Mononuclear cell (primary cell): ENCODE measurements at regions not wholly inside any gene's neighbourhood (a gene's known extent, or its start where the extent isn't known, plus 50 kb on each side); places are given as distances from the start of the nearest gene placed in this dataset.

Experiments used
- H3K27me3 ChIP-seq: 2 replicates; pipeline ENCODE4 v1.6.0; 2011; ENCODE audit warnings: low read length, control low read depth; ENCODE audit not compliant: insufficient read depth
- H3K4me1 ChIP-seq: 2 replicates; pipeline ENCODE4 v1.5.1; 2011; ENCODE audit warnings: mild to moderate bottlenecking, low read length, control low read depth; ENCODE audit not compliant: insufficient read depth
- H3K4me3 ChIP-seq: 2 replicates; pipeline ENCODE4 v1.5.1; 2011; ENCODE audit warnings: mild to moderate bottlenecking, low read length, moderate library complexity
- H3K9me3 ChIP-seq: 2 replicates; pipeline ENCODE4 v1.5.1; 2011; ENCODE audit warnings: low read depth, mild to moderate bottlenecking, control low read depth, low read length

GRCh38 chr13:29943686-29944085 is 93.3 kb upstream of the UBL3 start:
- peaks cover 7% of the 10 kb centered on the region for H3K4me1 ChIP-seq
- no peaks in the 10 kb centered on the region for H3K9me3 ChIP-seq
- H3K27me3 ChIP-seq, result no peaks in the 10 kb centered on the region

GRCh38 chr13:29943273-29943672 is 92.9 kb upstream of the UBL3 start:
- Histone ChIP-seq H3K9me3 (no peaks in the 10 kb centered on the region), H3K4me1 (peaks cover 9% of the 10 kb centered on the region), H3K4me3 (no peak overlapping the region), H3K27me3 (no peaks in the 10 kb centered on the region)

More at GRCh38 chr13:29943686-29944085, 93.3 kb upstream of the UBL3 start:
- H3K4me3 ChIP-seq, result no peak overlapping the region

DNA sequence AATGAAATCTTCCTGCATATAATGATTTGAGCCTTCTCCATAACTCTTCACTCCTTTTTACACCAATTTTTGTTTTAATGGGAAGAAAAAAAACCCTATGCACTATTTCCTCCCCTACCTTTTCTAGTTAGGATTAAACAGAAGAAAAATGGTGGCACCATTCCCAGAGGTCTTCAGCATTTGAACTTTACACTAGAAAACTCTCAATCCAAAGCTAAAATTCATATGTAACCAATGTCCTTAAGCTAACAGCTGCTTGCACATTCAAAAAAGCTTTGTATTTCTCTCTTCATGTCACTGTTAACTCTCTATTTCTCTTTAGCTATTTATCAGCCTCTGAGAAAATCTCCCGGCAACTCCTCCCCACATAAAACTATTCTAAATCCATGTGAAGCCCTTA is 90.3 kb upstream of the UBL3 start:
- H3K9me3 ChIP-seq, result no peaks in the 10 kb centered on the region
- peaks cover 32% of the 10 kb centered on the region for H3K4me1 ChIP-seq
- no peak overlapping the region for H3K4me3 ChIP-seq
- no peaks in the 10 kb centered on the region for H3K27me3 ChIP-seq

DNA sequence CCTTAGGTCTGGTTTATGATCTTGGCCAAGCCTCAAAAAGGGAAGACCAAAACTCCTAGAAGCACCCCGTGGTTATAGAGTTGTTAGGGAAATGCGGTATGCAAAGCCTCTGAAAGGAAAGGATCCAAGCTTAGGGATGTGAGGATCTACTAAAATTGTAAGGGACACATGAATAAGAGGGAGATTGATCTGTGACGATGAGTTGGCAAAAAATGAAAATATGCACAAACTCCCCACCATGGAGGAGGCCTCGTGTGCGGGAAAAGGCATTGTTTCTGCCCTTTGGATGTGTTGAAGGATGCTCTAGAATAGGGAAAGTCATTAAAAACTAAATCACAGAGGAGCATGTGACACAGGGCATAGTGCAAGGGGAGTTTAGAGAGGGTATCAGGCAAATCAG is 88.7 kb upstream of the UBL3 start:
- H3K4me3 ChIP-seq, result no peak overlapping the region
- H3K27me3 ChIP-seq, result no peaks in the 10 kb centered on the region
- H3K9me3 ChIP-seq, result no peaks in the 10 kb centered on the region
- H3K4me1 ChIP-seq, result peaks cover 45% of the 10 kb centered on the region

DNA sequence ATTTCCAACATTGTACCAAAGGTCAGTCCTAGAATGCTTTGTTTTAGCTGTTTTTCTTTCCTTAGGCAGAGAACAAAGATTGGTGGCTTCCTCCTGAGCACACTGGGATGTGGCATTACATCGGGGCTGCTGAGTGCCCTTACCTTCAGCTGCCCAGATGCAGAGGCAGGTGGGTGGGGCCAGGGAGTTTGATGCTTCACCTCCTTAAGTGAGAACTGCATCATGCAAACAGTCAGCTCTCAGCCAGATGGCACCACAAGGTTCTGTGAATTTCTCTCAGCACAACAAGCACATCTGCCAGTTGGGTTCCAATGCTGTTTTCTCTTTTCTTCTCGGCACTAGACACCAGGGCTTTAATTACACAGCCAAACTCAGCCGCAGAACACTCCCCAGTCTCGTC is 87.4 kb upstream of the UBL3 start:
- peaks cover 39% of the 10 kb centered on the region for H3K4me1 ChIP-seq

GRCh38 chr13:29937379-29937778 is 87.0 kb upstream of the UBL3 start:
- Histone ChIP-seq H3K4me3 (no peak overlapping the region), H3K9me3 (no peaks in the 10 kb centered on the region), H3K4me1 (peaks cover 39% of the 10 kb centered on the region), H3K27me3 (no peaks in the 10 kb centered on the region)

More for the DNA sequence above, 87.4 kb upstream of the UBL3 start:
- Histone ChIP-seq H3K4me3 (no peak overlapping the region), H3K27me3 (no peaks in the 10 kb centered on the region), H3K9me3 (no peaks in the 10 kb centered on the region)

- Histone ChIP-seq H3K4me1 (peaks cover 39% of the 10 kb centered on the region), H3K27me3 (no peaks in the 10 kb centered on the region), H3K4me3 (no peak overlapping the region), H3K9me3 (no peaks in the 10 kb centered on the region)
These were observed 86.5 kb upstream of the UBL3 start for GRCh38 chr13:29936956-29937355.

DNA sequence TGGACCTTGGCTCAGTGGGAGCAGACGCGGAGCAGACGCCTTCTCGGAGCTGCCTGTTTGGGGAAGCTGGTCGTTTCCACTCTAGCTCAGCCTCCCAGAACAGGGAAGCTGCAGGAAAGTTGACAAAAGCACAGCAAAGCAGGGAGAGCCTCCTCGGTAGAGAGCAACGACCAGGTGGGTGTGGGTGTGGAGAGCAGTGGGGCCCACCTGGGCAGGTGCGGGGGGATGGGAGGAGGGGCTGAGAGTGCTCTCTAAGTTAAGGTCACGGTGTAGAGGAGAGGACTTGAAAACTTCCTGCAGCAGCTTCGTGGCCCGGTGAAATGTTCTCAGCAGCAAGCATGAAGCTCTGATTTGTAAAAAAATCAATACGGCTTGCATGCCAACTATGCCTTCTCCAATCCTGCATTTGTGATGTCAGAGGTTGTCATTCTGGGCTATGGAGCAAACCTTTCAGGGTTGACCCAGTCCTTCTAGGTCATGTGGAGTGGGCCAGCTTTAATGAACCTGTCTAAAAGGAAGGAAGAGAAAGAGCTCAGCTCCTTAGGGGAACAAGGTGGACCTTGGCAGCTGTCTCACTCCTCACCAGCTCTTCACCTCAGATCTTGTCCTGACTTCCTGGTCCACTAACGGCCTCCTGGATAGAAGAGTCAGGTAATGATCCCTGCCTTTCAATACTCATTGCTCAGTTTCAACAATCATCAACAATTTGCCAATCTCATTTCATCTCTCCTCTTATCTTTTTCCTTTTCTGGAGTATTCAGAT is 85.8 kb upstream of the UBL3 start:
- H3K9me3 ChIP-seq, result no peaks in the 10 kb centered on the region
- no peaks in the 10 kb centered on the region for H3K27me3 ChIP-seq
- peak overlapping the region; percentile 12 for H3K4me3 ChIP-seq
- H3K4me1 ChIP-seq, result peaks cover 39% of the 10 kb centered on the region

GRCh38 chr13:29935309-29935981 is 85.0 kb upstream of the UBL3 start:
- Histone ChIP-seq H3K27me3 (no peaks in the 10 kb centered on the region), H3K4me3 (peak overlapping the region; percentile 12), H3K4me1 (peaks cover 39% of the 10 kb centered on the region), H3K9me3 (no peaks in the 10 kb centered on the region)

DNA sequence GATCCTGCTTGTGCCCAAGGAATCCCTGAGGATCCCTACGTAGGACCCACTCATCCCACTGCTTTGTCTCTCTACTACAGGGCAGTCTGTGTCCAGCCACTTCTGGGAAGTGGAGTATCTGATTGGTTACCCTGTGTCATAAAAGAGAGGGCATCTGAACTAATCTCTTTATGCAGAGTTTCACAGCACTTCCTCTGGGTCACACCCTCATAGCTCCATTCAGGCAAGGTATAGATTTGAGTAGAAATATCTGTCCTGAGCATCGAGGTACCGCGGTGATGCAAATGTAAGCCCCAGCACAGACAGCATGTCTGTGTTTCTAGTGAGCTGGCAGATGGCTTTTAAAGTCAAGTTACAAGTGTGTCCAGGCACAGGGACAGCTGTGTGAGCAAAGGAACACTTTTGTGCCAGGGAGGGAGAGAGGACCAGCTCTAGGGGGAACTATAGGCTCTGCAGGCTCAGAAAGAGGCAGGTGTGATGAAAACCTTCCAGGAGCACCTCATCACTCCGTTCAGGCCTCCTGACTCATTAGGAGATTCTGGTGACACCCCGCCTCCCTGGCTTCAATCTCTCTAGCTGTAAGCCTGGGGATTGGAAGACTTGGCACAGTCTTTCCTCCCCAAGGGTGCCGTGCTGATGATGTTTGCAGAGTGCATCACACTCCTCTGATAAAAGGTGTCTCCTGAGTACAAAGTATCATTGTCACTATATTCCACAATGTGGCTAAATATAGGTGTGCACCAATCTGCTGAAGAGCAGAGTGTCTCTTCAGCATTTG is 84.3 kb upstream of the UBL3 start:
- Histone ChIP-seq H3K4me3 (no peak overlapping the region), H3K9me3 (no peaks in the 10 kb centered on the region), H3K4me1 (peaks cover 39% of the 10 kb centered on the region), H3K27me3 (no peaks in the 10 kb centered on the region)

DNA sequence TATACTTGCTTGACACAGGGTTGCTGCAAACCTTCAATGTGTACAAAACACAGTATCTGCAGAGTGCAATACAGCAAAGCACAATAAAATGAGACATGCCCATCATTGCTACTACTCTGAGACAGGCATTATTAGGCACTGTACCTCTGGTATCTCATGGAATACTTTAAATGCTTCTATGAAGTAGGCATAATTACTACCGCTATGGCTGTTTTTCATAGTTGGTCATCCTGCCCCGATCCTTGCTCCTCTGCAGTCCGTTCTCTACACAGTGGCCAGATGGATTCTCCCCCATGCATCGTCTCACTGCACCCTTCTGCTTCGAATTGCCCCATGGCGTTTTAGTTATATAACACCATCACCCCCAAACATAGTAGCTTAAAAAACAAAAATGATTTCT is 83.0 kb upstream of the UBL3 start:
- H3K27me3 ChIP-seq, result no peaks in the 10 kb centered on the region
- no peak overlapping the region for H3K4me3 ChIP-seq
- peaks cover 38% of the 10 kb centered on the region for H3K4me1 ChIP-seq
- H3K9me3 ChIP-seq, result no peaks in the 10 kb centered on the region

GRCh38 chr13:29931696-29932095 is 81.3 kb upstream of the UBL3 start:
- no peak overlapping the region for H3K4me3 ChIP-seq
- H3K9me3 ChIP-seq, result no peaks in the 10 kb centered on the region
- no peaks in the 10 kb centered on the region for H3K27me3 ChIP-seq
- H3K4me1 ChIP-seq, result peaks cover 24% of the 10 kb centered on the region

DNA sequence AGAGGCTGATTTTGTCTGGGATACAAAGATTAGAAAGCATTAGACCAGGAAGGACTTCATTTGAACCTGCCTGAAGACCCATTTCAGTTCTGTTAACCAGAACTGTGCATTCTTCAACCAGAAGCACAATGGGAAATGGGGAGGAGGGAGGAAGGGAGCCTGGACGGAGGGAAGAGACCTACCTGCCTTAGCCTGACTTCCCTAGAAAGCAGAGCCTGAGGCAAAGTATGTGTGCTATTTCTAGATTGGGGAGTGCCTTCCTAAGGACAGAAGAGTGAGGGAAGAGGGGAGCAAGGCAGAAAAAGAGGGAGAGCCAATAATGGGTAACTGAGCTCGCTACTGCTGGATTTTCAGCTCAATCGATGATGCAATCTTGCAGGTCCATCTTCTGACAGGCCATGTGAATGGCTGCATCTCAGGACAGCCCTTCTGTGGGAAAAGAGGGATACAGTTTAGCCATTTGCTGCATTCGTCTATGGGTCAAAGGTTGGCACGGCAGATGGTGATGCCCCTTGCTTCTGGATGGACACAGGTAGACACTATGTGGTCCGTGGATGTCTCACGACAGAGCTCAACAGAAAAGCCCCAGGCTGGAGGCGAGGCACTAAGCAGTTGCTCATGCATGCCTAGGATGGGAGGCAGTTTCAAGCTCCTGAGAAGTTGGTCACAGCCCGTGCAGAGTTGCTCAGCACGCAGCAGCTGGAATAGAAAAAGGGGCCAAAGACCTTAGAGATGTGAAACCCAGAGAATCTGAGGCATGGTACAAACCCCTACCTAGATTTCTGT is 78.8 kb upstream of the UBL3 start:
- H3K4me3 ChIP-seq, result no peak overlapping the region
- no peaks in the 10 kb centered on the region for H3K27me3 ChIP-seq
- no peaks in the 10 kb centered on the region for H3K9me3 ChIP-seq
- H3K4me1 ChIP-seq, result no peaks in the 10 kb centered on the region

- Histone ChIP-seq H3K4me1 (peaks cover 4% of the 10 kb centered on the region), H3K4me3 (no peak overlapping the region), H3K27me3 (no peaks in the 10 kb centered on the region), H3K9me3 (no peaks in the 10 kb centered on the region)
These were observed 75.7 kb upstream of the UBL3 start for GRCh38 chr13:29926098-29926476.
